Testis (tissue), 2 donors: ENCODE measurements at regions not wholly inside any gene's neighbourhood (a gene's known extent, or its start where the extent isn't known, plus 50 kb on each side); places are given as distances from the start of the nearest gene placed in this dataset.

Experiments used
- POLR2A ChIP-seq: fragments of 450-650 bp; IDR thresholded peaks from one replicate; pipeline ENCODE4 v1.6.1; 2017; ENCODE audit warnings: antibody characterized with exemption, mild to moderate bottlenecking, moderate library complexity
- TF ChIP-seq, protein P1 (sequence below), 3 experiments: fragments of 450-650 bp in 2 of 3; fragments of 200-600 bp in 1 of 3; sonication (generic) in 1 of 3; IDR thresholded peaks; one replicate each; pipeline ENCODE4 v1.5.1; 2016 to 2019; ENCODE audit warnings: antibody characterized with exemption in 3 of 3, mild to moderate bottlenecking in 2 of 3, moderate library complexity in 1 of 3

DNA sequence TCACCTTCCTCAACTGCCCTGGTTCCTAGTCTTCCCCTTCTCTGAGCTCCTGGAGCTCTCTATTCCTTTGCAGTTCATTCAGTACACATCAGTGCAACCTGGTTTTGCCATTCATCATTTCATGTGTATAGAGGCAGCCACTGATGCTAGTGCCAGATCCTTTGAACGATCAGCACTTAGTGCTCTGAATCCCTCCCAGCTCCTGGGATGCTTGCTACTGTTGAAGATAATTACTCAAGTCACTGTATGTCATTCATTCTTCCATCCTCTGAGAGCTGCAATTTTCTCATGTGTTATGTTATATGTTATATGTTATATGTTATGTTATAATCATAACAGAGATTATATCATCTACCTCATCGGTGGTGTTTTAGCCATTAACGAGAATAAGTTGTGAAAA is 98.5 kb upstream of the UXS1 start:
- TF ChIP-seq POLR2A = no peak
- TF ChIP-seq, protein P1, sequence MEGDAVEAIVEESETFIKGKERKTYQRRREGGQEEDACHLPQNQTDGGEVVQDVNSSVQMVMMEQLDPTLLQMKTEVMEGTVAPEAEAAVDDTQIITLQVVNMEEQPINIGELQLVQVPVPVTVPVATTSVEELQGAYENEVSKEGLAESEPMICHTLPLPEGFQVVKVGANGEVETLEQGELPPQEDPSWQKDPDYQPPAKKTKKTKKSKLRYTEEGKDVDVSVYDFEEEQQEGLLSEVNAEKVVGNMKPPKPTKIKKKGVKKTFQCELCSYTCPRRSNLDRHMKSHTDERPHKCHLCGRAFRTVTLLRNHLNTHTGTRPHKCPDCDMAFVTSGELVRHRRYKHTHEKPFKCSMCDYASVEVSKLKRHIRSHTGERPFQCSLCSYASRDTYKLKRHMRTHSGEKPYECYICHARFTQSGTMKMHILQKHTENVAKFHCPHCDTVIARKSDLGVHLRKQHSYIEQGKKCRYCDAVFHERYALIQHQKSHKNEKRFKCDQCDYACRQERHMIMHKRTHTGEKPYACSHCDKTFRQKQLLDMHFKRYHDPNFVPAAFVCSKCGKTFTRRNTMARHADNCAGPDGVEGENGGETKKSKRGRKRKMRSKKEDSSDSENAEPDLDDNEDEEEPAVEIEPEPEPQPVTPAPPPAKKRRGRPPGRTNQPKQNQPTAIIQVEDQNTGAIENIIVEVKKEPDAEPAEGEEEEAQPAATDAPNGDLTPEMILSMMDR (IDR thresholded peaks at IDR 0.05) = no peak
